ENCODE measurements at regions not wholly inside any gene's neighbourhood (a gene's known extent, or its start where the extent isn't known, plus 50 kb on each side); places are given as distances from the start of the nearest gene placed in this dataset.

DNA sequence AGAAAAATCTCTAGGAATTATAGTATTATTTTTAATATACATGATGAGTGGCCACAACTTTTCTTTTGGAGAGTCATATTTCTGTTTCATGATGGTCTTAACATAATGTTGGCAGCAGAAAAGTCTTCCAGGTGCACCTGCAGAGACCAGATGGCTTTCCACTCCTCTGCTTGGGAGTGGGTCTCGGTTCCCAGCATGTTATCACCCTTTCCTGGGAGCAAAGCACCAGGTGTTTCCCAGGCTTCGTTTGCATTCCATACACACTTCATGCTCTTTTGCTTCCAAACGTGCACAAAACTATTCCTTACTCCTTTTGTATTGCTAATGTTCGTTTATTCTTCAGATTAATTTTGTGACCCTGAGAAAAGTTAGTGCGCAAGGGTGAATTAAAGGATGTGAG lies 305.2 kb downstream of the CDH2 start:
- H2AFZ ChIP-seq (ENCODE audit: low read depth, low read length, poor library complexity, severe bottlenecking): no peak overlapping the region
- POLR2A ChIA-PET: no interaction called here
- H3K79me2 ChIP-seq (ENCODE audit: insufficient read depth, low read length): no peaks in the 10 kb centered on the region
- no peak overlapping the region for H3K9ac ChIP-seq (ENCODE audit: low read length)
- no peak overlapping the region for H3K4me3 ChIP-seq (replicated peaks in 1 of 2; ENCODE audit: low read depth in 1 of 2, low read length in 2 of 2)
- H3K27ac ChIP-seq (ENCODE audit: low read depth, low read length): no peak overlapping the region
- TF ChIP-seq CBX3 (IDR thresholded peaks at IDR 0.05; ENCODE audit: low read depth): no peak
- TF ChIP-seq, protein P1, sequence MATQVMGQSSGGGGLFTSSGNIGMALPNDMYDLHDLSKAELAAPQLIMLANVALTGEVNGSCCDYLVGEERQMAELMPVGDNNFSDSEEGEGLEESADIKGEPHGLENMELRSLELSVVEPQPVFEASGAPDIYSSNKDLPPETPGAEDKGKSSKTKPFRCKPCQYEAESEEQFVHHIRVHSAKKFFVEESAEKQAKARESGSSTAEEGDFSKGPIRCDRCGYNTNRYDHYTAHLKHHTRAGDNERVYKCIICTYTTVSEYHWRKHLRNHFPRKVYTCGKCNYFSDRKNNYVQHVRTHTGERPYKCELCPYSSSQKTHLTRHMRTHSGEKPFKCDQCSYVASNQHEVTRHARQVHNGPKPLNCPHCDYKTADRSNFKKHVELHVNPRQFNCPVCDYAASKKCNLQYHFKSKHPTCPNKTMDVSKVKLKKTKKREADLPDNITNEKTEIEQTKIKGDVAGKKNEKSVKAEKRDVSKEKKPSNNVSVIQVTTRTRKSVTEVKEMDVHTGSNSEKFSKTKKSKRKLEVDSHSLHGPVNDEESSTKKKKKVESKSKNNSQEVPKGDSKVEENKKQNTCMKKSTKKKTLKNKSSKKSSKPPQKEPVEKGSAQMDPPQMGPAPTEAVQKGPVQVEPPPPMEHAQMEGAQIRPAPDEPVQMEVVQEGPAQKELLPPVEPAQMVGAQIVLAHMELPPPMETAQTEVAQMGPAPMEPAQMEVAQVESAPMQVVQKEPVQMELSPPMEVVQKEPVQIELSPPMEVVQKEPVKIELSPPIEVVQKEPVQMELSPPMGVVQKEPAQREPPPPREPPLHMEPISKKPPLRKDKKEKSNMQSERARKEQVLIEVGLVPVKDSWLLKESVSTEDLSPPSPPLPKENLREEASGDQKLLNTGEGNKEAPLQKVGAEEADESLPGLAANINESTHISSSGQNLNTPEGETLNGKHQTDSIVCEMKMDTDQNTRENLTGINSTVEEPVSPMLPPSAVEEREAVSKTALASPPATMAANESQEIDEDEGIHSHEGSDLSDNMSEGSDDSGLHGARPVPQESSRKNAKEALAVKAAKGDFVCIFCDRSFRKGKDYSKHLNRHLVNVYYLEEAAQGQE (IDR thresholded peaks at IDR 0.05; ENCODE audit: low read depth): no peak
- no peak for TF ChIP-seq TCF7L2 (IDR thresholded peaks at IDR 0.05; ENCODE audit: borderline replicate concordance, extremely low read depth, insufficient read depth, insufficient read length)
- TF ChIP-seq POLR2AphosphoS5 (IDR thresholded peaks at IDR 0.05; ENCODE audit: low read depth, low read length): no peak
- TF ChIP-seq CEBPB (IDR thresholded peaks at IDR 0.05; ENCODE audit: low read depth): no peak
- TF ChIP-seq ZFX (IDR thresholded peaks at IDR 0.05): no peak
- TF ChIP-seq POLR2A (IDR thresholded peaks at IDR 0.05; ENCODE audit: borderline replicate concordance, extremely low read depth, insufficient read depth, insufficient read length): no peak
- no peak for TF ChIP-seq YY1 (IDR thresholded peaks at IDR 0.05; ENCODE audit: extremely low read depth, insufficient replicate concordance, low read depth, low read length)
- no peak for TF ChIP-seq JUND (IDR thresholded peaks at IDR 0.05)
- TF ChIP-seq ELF1 (IDR thresholded peaks at IDR 0.05; ENCODE audit: borderline replicate concordance, low read depth): no peak
- no peak for TF ChIP-seq EGR1 (IDR thresholded peaks at IDR 0.05; ENCODE audit: low read depth)
- TF ChIP-seq, protein P2, sequence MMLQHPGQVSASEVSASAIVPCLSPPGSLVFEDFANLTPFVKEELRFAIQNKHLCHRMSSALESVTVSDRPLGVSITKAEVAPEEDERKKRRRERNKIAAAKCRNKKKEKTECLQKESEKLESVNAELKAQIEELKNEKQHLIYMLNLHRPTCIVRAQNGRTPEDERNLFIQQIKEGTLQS (IDR thresholded peaks at IDR 0.05): no peak
- no peak for TF ChIP-seq EZH2phosphoT487 (IDR thresholded peaks at IDR 0.05; ENCODE audit: borderline replicate concordance)
- TF ChIP-seq EZH2 (IDR thresholded peaks at IDR 0.05): no peak
- TF ChIP-seq FOSL1 (IDR thresholded peaks at IDR 0.05; ENCODE audit: low read depth): no peak
- no peak for TF ChIP-seq RAD21 (IDR thresholded peaks at IDR 0.05; ENCODE audit: low read depth)
- TF ChIP-seq SRF (IDR thresholded peaks at IDR 0.05; ENCODE audit: low read depth): no peak
- TF ChIP-seq SP1 (IDR thresholded peaks at IDR 0.05; ENCODE audit: low read depth): no peak
- ATAC-seq (no peak), DNase-seq (ENCODE audit: low read depth, low spot score) (no peak)
- H3K9me3 ChIP-seq (ENCODE audit: control insufficient read depth in 1 of 2, insufficient read depth in 1 of 2, low read depth in 1 of 2, low read length in 2 of 2): no peaks in the 10 kb centered on the region
- H4K20me1 ChIP-seq (ENCODE audit: insufficient read depth): no peaks in the 10 kb centered on the region
- no peaks in the 10 kb centered on the region for H3K9me2 ChIP-seq (ENCODE audit: insufficient read depth)
- no TSS peak for BruUV-seq (replicated peaks)
- RAD21 ChIA-PET (ENCODE audit: low non-redundant PET in 1 of 2, low total read pairs in 2 of 2, uncharacterized antibody in 2 of 2, unreplicated experiment in 2 of 2): no interaction called here
- H3K4me1 ChIP-seq (ENCODE audit: control insufficient read depth in 1 of 2, insufficient read depth in 2 of 2, low read length in 2 of 2): no peaks in the 10 kb centered on the region
- CTCF ChIA-PET: no interaction called here
- H3K27me3 ChIP-seq (ENCODE audit: insufficient read depth, low read length): no peaks in the 10 kb centered on the region
- no peak overlapping the region for H3K4me2 ChIP-seq (ENCODE audit: low read length)
- intact Hi-C loops (cut with micrococcal nuclease): no loop called here
- H3K36me3 ChIP-seq (ENCODE audit: control insufficient read depth in 1 of 2, insufficient read depth in 2 of 2, low read length in 2 of 2): no peaks in the 10 kb centered on the region

All from HCT116 (cell line).